UCSD-AML1 (cell line): ENCODE measurements at regions not wholly inside any gene's neighbourhood (a gene's known extent, or its start where the extent isn't known, plus 50 kb on each side); places are given as distances from the start of the nearest gene placed in this dataset.
A peak's percentile ranks its signal among the peaks of the same experiment; 100 is the strongest.

Experiments
- DNase-seq: peaks from one replicate; lab custom pipeline; 2025; ENCODE audit not compliant: unreplicated experiment; lab: John Stamatoyannopoulos, UW

DNA sequence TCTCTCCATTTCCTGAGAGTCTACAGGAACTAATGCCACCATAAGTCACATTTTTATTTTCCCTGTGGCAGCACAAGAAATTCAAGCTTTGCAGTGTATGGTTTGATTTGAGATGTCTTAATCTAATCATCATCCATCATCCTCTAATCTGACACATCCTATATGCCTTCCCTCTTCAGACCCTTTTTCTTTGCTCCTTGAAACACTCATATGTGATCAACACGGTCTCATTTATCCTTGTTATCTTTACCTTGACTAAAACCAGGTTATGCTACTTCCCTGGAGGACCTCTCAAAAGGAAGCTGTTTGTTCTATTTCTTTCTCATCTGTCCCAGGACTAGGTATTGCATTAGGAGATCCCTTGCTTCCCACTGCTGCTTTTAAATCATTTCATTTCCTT, 146.9 kb upstream of the MRPS30 start:
- no peak for DNase-seq

DNA sequence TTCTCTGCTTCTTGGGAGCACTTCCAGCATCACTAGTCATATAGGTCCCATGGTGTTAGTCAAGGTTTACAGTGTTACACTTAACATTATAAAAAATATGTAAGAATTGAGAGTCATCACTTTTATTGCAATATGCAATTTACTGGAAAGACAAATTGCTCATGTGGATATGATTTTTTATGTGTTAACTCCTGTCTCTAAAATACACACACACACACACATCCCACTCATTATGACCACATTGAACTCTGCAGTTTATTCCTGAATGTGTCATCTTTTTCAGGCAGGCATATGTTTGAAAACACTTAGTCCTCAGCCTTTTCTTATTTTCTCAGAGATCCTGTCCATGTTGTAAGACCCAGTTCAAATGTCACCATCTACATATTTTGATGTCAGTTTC, 148.5 kb upstream of the MRPS30 start:
- DNase-seq = no peak

DNA sequence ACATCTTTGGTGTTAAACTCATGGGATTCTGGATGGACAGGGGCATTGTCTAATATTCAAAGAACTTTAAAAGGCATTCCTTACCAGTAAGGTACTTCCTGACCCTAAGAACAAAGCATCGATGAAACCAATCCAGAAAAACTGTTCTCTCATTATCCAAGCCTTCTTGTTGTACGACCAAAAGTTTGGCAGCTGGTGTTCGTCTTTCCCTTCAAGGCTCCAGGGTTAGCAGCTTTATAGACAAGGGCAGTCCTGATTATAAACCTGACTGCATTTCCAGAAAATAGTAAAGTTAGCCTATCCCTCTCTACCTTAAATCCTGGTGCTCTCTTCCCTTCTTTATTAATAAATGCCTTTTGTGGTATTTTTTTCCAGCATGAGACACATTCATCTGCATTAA, 149.4 kb upstream of the MRPS30 start:
- no peak for DNase-seq

DNA sequence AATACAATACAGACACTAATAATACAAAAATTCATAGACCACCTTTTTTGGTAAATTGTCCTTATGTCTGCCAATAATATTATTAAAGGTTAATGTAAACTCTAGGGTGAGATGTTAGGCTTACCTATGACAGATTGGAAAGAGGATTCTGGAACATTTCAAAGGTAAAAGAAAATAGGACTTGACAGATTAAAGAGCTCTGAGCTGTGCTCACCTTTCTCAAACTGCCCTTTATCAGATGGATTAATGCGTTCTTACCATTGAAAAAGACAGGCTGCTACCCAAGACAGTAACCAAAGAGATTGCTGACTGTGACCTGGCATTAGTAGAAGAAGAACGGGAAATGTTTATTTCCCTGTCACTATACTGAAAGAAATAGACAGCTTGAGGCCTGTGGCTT, 156.1 kb upstream of the MRPS30 start:
- DNase-seq = no peak

DNA sequence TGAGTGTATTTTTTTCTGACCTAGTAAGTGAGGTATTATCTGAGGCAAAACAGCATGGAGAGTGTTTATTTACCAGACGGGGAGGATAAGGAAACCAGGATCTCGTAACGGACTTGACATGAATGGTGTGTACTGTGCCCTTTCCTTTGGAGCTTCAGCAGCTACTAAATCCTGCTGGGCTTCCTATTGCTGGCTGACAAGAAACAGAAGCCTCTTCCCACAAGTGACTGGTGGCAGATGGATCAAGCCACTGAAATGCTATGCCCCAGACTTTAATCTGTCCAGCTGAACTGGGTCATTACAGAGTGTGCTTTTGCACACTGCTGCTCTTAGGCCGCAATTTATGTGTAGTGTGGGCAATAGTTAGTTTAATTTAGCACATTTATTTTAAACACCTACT, 162.7 kb upstream of the MRPS30 start:
- DNase-seq = no peak

DNA sequence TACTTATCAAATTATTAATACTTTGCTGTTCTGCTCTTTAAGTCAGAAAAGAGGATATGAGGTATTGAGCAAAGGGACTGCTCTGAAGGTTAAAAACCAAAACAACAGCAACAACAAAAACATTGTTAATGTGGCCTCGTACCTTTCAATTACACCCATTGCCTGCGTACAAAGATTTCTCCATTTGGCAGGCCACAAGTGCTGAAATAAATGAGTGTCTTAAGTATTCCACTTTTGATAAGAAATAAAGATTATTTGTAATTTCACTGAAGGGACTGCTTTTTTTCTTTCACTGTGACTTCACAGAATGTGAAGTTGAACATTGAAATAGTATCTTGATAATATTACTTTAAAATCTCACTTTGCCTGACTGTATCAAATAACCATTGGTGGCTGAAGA, 163.2 kb upstream of the MRPS30 start:
- DNase-seq = no peak

DNA sequence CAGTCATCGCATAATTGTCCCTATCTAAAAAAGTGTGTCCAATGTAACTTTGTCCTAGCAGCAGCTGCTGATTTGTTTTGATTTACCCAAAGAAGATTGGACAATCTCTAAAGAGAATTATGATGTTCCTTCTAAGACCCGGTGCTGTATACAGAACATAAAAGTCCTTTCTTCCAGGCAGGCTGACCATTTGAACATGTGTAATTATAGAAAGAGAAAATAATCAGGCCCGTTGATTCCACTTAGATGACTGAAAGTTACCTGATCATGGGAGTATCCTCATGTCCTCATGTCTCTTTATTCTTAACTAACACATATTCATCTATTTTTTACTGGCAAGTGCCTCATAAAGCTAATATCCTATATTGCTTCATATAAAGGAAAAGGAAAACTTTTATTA, 164.1 kb upstream of the MRPS30 start:
- no peak for DNase-seq

DNA sequence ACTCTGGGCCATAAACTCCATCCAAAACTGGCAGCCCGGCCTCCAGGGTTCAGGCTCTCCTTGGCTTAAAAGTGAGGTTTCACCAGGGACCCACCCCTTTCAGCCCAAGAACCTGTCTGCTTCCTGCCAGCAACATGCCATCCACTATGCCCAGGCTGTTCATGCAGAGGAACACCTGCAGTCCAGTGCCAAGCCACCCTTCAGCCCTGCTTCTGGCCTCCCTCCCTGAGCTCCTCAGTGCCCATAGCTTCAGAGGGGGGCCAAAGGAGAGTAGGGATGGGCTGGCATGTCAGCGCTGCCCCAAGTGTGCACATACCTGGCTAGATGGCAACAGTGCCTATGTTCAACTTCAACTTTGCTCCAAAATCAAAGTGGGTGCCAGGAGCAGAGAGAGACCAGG, 166.9 kb upstream of the MRPS30 start:
- peak; percentile 5 for DNase-seq

DNA sequence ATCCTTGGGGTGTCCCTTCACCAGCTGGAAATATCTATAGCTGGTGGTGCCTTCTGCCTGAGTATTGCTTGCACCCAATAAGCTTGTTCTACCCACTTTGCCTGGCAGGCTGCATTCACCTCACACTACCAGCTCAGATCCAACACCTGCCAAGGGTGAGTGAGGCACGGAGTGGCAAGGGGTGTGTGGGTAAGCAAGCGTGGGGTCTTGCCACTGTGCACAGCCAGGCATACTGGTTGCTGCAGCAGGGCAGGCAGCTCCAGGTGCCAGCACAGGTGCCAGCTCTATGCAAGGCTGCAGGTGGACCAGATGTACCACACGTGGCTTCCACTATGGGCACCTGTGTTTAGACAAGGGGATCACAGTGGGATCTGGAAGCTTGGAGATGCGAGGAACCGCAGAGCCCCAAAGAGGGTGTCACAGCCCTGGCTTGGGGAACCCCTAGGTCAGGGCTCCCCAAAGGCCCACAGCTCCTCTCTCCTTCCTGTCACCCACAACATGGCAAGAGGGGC, 167.7 kb upstream of the MRPS30 start:
- DNase-seq = peak; percentile 5

DNA sequence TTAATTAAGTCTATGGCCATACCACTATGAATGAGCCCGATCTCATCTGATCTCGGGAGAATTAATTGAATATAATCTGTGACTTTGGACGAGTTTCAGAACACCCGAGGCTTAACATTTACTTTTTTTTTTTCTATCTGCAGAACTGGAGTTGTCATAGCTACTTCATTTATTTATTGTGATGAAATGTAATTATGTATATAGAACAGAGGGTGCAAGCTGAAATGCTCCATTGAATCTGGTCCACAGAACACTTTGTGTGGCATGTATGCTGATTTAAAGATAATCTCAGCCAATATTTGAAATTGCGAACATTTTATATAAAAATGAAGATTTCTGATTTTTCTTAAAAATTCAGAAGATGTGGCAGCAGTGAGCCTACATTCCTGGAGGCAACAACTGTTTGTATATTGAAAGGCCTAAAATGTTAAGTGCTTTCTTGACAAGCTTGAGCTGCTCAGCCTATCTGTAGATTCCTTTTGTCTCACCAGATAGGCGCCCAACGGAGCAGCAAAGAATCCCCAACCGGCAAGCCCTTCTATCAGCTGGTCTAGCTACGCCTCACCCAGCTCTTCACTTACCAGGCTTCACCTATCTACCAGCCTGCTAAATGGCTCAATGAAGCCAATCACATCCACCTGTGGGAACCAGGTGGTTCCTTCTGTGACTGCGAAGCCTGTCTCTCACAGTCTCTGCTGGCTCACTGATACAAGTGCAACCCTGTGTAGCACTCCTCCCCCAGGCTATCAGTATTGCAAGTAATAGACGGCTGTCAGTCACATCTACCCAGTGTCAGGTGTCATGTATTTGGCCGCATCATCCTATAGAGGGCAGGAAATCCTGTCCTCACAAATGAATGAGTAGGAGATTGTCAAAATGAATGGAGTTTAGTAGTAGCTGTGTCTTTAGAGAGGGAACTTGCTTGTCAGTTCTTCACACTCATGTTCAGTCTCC, 170.6 kb upstream of the MRPS30 start:
- DNase-seq = peak; percentile 1

DNA sequence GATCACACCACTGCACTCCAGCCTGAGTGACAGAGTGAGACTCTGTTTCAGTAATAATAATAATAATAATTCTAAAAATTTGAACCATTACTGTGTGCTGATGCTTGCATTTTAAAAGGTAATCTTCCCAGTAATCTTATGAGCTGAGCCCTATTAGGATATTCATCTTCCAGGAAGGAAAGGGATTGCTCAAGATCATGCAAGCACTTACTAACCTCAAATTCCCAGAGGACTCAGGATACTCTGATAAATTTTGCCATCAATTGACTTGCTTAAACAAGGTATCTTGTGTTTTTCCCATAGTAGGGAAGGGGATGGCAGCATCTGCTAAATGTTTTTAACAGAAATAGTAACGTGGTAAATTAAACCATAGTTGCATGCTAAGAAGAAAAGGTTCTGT, 176.4 kb upstream of the MRPS30 start:
- no peak for DNase-seq

DNA sequence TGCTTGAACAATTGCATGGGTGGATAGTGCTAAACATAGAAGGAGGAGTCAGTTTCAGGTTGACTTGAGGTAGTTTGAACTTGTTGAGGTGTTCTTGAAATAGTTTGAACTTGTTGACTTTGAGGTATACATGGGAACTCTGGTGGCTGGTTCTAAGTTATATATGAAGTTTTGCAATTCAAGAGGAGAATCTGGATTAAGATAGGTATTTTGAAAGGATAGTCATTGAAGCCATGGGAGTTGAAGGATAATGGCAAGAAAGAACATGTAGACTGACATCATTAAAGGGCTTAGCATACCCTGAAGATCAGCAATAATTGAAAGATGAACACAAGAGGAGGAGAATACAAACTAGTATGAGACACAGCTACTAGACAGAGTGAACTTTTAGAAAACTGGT, 181.9 kb upstream of the MRPS30 start:
- no peak for DNase-seq

DNA sequence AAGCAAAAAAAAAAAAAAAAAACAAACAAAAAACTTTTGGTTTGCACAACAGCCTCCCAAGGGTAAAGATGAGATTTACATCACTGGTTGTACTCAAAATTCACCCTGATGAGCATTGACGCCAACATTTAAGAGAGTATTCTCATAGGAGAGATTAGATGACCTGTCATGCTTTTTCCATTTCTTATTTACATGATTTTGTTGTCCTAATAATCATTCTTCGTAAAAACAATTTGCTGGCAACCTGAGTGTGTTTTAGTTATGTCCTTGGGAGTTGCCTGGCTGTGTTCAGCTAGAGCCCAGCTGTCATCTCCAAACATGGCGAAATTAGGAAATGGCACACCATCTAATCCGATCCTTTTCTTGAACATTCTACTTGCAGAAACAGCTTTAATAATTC, 186.4 kb upstream of the MRPS30 start:
- DNase-seq = no peak

DNA sequence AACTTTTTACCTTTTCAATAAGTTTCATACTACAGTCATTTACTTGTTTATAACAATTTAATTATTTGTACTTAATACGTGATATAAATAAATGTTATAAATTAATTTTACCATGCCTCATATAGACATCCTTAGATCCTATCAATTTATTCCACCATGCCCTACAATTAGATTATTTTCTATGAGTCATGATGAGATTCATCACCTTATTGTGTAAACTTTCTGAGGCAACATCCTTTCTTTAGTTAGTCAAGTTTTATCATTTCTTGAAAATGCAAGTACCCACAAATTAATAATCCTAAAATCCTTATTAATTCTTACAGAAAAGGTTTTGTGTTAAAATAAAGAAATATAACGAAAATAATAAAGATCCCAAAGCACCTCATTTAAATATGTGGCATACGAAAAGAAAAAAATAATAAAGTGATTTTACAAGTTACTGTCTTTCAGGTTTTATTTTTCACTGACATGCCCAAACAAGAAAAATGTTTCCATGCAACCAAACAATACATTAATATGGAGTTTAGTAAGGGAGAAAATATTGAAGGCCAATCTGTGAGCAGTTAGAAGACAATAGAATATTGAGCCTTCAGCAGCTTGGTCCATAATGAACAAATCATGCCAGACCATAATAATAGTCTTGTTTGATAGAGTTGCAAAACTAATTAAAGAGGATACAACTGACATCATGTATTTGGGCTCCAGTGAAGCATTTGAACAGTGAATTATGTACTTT, 188.7 kb upstream of the MRPS30 start:
- no peak for DNase-seq

DNA sequence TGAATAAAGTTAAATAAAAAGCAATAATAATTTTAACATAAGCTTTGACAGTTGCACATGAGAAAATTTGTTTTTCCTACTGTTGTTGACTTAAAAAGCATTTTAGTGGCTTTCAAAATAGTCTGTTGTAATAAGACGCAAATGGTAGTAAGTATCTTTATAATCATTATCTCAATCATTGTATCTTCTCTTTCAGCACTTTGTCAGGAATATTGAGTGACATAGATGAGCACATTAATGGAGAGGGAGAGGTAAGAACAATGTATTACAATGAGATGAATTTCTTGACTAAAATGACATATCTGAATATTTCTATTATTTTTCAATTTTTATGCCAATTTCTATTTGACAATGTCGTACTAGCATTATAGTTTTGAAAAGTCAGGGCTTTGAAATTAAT, 193.9 kb upstream of the MRPS30 start:
- no peak for DNase-seq

DNA sequence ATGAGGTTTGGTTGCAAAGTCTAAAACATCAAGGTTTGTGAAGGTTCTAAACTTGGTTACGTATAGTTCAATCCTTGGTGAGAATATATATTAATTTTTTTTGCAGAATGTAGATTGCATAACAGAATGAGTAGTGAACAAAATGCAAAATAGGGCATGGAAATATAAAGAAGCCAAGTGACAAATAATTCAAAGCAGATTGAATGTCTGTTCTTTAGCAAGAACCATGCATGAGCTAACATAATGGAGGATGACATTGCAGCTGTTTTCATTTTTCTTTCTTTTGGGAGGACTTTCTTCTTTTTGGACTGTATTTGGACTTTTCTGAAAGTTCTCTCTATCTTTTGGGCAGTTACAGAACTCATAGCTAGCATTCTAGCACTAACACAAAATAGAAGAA, 194.8 kb upstream of the MRPS30 start:
- no peak for DNase-seq

DNA sequence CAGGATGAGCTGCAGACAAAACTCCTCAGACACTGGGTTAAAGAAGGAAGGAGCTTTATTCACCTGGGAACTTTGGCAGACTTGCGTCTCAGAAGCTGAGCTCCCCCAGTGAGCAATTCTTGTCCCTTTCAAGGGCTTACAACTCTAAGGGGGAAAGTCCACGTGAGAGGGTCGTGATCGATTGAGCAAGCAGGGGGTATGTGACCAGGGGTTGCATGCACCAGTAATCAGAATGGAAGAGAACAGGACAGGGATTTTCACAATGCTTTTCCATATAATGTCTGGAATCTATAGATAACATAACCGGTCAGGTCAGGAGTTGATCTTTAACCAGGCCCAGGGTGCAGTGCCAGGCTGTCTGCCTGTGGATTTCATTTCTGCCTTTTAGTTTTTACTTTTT, 202.8 kb upstream of the MRPS30 start:
- no peak for DNase-seq

DNA sequence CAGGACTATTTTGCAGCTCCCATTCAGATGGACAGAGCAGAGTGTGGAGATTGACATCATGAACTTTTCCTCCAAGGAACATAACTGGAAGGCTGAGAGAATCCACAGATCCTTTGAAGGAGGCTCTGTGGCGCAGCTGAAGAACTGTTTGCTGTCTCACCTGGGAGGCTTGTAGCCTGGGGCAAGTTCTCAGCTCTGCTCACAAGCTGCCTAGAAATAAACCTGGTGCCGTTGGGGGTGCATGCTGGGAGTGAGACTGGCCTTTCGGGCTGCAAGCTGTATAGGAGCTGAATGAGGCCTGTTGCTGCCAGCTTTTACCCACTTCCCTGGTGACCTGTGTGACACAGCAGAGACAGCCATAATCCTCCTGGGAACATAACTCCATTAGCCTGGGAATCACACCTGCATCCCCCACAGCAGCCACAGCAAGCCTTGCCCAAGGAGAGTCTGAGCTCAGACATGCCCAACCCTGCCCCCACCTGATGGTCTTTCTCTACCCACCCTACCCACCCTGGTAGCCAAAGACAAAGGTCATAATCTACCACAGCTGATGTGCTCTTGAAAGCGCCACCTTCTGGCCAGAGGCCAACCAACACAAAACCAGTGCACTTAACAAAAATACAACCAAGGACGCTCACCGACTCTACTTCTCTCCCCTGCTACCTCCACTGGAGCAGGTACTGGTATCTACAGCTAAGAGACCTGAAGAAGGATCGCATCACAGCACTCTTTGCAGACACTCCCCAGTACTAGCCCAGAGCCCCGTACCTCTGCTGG, 205.1 kb upstream of the MRPS30 start:
- DNase-seq = peak; percentile 9

DNA sequence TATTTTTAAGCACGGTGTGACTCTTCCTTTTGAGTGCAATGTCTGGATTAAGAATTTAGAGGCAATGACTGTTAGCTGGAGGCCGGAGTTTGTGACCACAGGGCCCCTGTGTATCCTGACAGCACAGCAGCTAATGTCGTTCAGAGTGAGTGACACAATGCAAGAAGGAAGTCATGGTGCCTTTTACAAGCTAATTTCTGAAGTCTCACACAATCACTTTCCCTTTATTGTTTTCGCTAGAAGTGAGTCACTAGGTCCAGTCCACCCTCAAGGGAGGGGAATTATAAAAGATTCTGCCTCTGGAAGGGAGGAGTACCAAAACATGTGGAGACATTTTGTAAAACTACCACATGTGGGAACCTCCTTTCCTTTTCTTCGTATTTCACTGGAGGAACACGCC, 185.5 kb upstream of the FGF10 start:
- no peak for DNase-seq

DNA sequence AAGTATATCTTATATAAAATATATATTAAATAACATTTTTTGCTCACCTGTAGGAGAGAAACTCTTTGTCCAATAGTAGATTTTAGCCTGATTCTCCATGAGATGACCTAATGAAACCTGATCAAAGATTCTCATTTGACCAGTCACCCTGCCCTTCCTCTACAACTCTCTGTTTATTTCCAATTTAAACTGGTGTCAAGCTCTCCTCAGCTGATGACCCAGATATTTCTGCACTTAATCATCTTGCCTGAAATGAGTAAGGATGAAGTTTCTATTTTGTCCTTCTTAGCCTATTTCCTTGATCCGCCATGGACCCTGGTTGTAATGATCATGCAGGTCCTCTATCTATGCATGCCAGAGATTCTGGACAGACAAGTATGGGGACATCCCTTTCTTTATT, 179.3 kb upstream of the FGF10 start:
- DNase-seq = no peak

DNA sequence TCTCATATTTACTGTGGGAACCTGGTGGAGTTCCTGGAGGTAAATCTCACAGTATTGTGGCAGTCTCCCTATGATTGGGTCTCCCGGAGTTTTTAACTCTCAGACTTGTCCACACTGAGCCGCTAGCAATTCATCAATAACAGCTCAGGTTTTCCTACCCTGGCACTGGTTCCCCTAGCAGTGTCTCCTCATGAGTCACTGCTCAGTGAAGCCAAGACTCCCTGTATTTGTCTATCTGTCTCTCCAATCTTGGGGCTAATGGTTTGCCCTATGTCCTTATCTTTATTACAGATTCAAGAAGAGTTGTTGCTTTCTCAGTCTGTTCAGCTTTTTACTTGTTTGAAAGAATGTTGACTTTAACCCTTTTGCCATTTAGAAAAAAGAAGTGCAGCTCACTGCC, 176.7 kb upstream of the FGF10 start:
- no peak for DNase-seq
